CD4-positive, alpha-beta T cell (primary cell): ENCODE measurements at regions not wholly inside any gene's neighbourhood (a gene's known extent, or its start where the extent isn't known, plus 50 kb on each side); places are given as distances from the start of the nearest gene placed in this dataset.

Source experiments
- ATAC-seq: fragments of 200-7000 bp; cut with Tn5 transposase; one replicate; pipeline ENCODE4 v1.10.0; 2022; ENCODE audit warnings: mild to moderate bottlenecking; ENCODE audit not compliant: poor library complexity
- CTCF ChIA-PET: fragments of 350-600 bp; sonication (Branson Sonifier 250); formaldehyde crosslinking; loops from one replicate; lab custom pipeline; 2021; ENCODE audit warnings: antibody characterized with exemption, inconsistent platforms; lab: Charles Lee
- POLR2A ChIA-PET: fragments of 350-600 bp; sonication (Branson Sonifier 250); formaldehyde crosslinking; loops from one replicate; lab custom pipeline; 2021; ENCODE audit warnings: antibody characterized with exemption, inconsistent platforms; lab: Charles Lee
- DNase-seq, 14 experiments: peaks; one replicate each; pipeline ENCODE4 v3.0.0-alpha.2; 2013 to 2020; ENCODE audit warnings: mixed read lengths in 2 of 14
- H3K27ac ChIP-seq, 2 donors: one replicate each; pipeline versions ENCODE4 v1.5.1 to v1.7.0; 2013; ENCODE audit warnings: low read length in 2 of 2, low read depth in 1 of 2, mild to moderate bottlenecking in 1 of 2
- H3K27me3 ChIP-seq, 2 experiments: 1 replicate in 1 of 2; 2 replicates in 1 of 2; pipeline versions ENCODE4 v1.6.1 to v1.7.0; 2013; ENCODE audit warnings: low read length in 2 of 2, control low read depth in 1 of 2, mild to moderate bottlenecking in 1 of 2, moderate library complexity in 1 of 2; ENCODE audit not compliant: insufficient read depth in 2 of 2, control insufficient read depth in 1 of 2
- H3K36me3 ChIP-seq: one replicate; pipeline ENCODE4 v1.6.1; 2013; ENCODE audit warnings: low read length, control low read depth; ENCODE audit not compliant: insufficient read depth
- H3K4me1 ChIP-seq: one replicate; pipeline ENCODE4 v1.6.1; 2013; ENCODE audit warnings: low read length, control low read depth; ENCODE audit not compliant: insufficient read depth
- H3K4me3 ChIP-seq: one replicate; pipeline ENCODE4 v1.5.1; 2013; ENCODE audit warnings: mild to moderate bottlenecking, low read length, moderate library complexity
- H3K9me3 ChIP-seq, 2 experiments: 1 replicate in 1 of 2; 2 replicates in 1 of 2; pipeline versions ENCODE4 v1.6.1 to v1.7.0; 2013; ENCODE audit warnings: low read length in 2 of 2, mild to moderate bottlenecking in 2 of 2, control low read depth in 1 of 2, moderate library complexity in 1 of 2; ENCODE audit not compliant: control insufficient read depth in 1 of 2, insufficient read depth in 1 of 2
- H3K27ac Mint-ChIP-seq: one replicate; pipeline ENCODE4 v1.8.0; 2020; ENCODE audit warnings: mixed read lengths
- H3K27me3 Mint-ChIP-seq: one replicate; pipeline ENCODE4 v1.8.0; 2021; ENCODE audit warnings: mixed read lengths
- H3K36me3 Mint-ChIP-seq: one replicate; pipeline ENCODE4 v1.8.0; 2021; ENCODE audit warnings: low read depth, mixed read lengths
- H3K4me1 Mint-ChIP-seq: one replicate; pipeline ENCODE4 v1.8.0; 2021; ENCODE audit warnings: low read depth, mixed read lengths
- H3K4me3 Mint-ChIP-seq: one replicate; pipeline ENCODE4 v1.8.0; 2020; ENCODE audit warnings: mild to moderate bottlenecking, mixed read lengths
- H3K9me3 Mint-ChIP-seq: one replicate; pipeline ENCODE4 v1.8.0; 2020; ENCODE audit warnings: mixed read lengths
- intact Hi-C, 2 experiments: fragments of 100-400 bp; cut with DNase I in 1 of 2; cut with micrococcal nuclease in 1 of 2; formaldehyde crosslinking; loops; one replicate each; pipeline versions ENCODE4 v1.15.1 to v1.9.0; 2023 to 2025; cut with DNase I, micrococcal nuclease
- TF ChIP-seq, protein P1 (sequence below): fragments of 200-600 bp; IDR thresholded peaks from one replicate; pipeline ENCODE4 v1.8.0; 2022; ENCODE audit warnings: antibody characterized with exemption, mild to moderate bottlenecking

DNA sequence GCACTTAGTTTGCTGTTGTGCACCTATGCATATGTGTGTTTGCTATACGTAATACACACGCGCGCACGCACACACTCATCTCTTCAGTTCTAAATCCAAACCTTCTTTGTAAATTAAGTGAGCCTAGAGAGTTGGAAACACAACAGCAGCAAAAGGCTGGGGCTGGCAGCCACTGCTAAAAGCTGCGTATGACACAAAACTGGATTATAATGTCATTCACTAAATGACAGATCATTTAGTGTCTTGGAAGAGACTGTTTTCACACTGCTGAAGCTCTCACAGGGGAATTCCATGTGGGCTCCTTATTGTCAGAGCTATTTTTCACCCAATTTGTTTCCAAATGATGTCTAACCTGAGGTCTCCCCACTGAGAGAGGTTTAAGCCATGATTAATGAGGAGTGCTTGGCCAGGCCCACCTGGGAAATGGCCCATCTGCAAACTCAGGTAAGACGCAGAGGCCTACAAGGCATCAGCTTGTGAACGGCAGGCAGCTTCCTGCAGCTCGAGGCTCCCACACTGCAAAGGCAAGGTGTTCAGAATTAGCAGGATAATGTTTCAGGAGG is 94.2 kb downstream of the OLIG3 start:
- no peak for ATAC-seq
- Histone ChIP-seq H3K4me1 (peaks cover 6% of the 10 kb centered on the region), H3K27me3 (no peaks in the 10 kb centered on the region), H3K36me3 (no peaks in the 10 kb centered on the region), H3K4me3 (no peak overlapping the region), H3K27ac (no peak overlapping the region), H3K9me3 (no peaks in the 10 kb centered on the region)
- DNase-seq = no peak
- Mint-ChIP-seq H3K4me3 (no peak overlapping the region), H3K36me3 (no peaks in the 10 kb centered on the region), H3K9me3 (peaks cover 2% of the 10 kb centered on the region), H3K27ac (no peak overlapping the region), H3K27me3 (no peaks in the 10 kb centered on the region), H3K4me1 (no peaks in the 10 kb centered on the region)
- ChIA-PET POLR2A (interaction anchor here (1.3 kb wide), 1 partner anchor 10 kb away, joined by 4 read pairs; no protein-coding TSS in a partner anchor), CTCF (interaction anchor here (0.8 kb wide), 1 partner anchor 25 kb away, joined by 3 read pairs; no protein-coding TSS in a partner anchor)
- intact Hi-C loops = no loop called here
- TF ChIP-seq, protein P1, sequence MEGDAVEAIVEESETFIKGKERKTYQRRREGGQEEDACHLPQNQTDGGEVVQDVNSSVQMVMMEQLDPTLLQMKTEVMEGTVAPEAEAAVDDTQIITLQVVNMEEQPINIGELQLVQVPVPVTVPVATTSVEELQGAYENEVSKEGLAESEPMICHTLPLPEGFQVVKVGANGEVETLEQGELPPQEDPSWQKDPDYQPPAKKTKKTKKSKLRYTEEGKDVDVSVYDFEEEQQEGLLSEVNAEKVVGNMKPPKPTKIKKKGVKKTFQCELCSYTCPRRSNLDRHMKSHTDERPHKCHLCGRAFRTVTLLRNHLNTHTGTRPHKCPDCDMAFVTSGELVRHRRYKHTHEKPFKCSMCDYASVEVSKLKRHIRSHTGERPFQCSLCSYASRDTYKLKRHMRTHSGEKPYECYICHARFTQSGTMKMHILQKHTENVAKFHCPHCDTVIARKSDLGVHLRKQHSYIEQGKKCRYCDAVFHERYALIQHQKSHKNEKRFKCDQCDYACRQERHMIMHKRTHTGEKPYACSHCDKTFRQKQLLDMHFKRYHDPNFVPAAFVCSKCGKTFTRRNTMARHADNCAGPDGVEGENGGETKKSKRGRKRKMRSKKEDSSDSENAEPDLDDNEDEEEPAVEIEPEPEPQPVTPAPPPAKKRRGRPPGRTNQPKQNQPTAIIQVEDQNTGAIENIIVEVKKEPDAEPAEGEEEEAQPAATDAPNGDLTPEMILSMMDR = no peak

DNA sequence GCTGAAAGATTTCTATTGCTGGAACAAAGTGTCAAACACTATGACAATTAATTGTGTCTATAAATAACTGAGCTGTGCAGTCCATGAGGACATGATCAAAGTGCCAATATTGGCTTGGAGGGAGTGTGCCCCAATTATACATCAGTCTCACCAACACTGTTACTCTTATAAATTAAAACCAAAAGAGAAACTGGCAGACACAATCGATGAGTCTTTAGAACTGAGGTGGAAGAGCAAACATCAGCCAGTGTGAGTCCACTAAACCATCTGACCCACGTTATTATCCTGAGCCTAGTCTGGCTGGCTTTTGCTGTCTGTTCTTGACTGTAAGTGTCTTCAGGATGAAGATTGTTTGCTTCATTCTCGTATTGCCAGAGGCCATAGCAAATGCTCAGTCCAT is 98.9 kb downstream of the OLIG3 start:
- ChIA-PET CTCF (interaction anchor here (1.2 kb wide), 1 partner anchor 640 kb away, joined by 3 read pairs; no protein-coding TSS in a partner anchor), POLR2A (interaction anchor here (0.7 kb wide), 1 partner anchor 31 kb away, joined by 3 read pairs; no protein-coding TSS in a partner anchor)
- peaks cover 25% of the 10 kb centered on the region for H3K4me1 ChIP-seq
- peaks cover 31% of the 10 kb centered on the region for H3K4me1 Mint-ChIP-seq
- no peak for DNase-seq
- ATAC-seq = no peak
- H3K9me3 Mint-ChIP-seq = peaks cover 2% of the 10 kb centered on the region
- no peaks in the 10 kb centered on the region for H3K9me3 ChIP-seq
- H3K36me3 Mint-ChIP-seq = no peaks in the 10 kb centered on the region
- no peaks in the 10 kb centered on the region for H3K36me3 ChIP-seq
- H3K27ac Mint-ChIP-seq = no peak overlapping the region
- intact Hi-C loops = no loop called here
- H3K27me3 Mint-ChIP-seq = no peaks in the 10 kb centered on the region
- no peak overlapping the region for H3K4me3 ChIP-seq
- no peak overlapping the region for H3K27ac ChIP-seq
- H3K27me3 ChIP-seq = no peaks in the 10 kb centered on the region
- TF ChIP-seq, protein P1 = no peak
- H3K4me3 Mint-ChIP-seq = no peak overlapping the region

- peaks cover 57% of the 10 kb centered on the region for H3K4me1 ChIP-seq
- H3K9me3 Mint-ChIP-seq = peaks cover 2% of the 10 kb centered on the region
- peaks cover 56% of the 10 kb centered on the region for H3K4me1 Mint-ChIP-seq
- peaks cover 0 to 3% of the 10 kb centered on the region in 2 experiments for H3K9me3 ChIP-seq
- peak overlapping the region; percentile 82 for H3K27ac Mint-ChIP-seq
- no peaks in the 10 kb centered on the region for H3K27me3 Mint-ChIP-seq
- peaks cover 3% of the 10 kb centered on the region for H3K36me3 Mint-ChIP-seq
- no peaks in the 10 kb centered on the region for H3K27me3 ChIP-seq
- H3K4me3 ChIP-seq = no peak overlapping the region
- ChIA-PET CTCF (no interaction called here), POLR2A (interaction anchor here (0.9 kb wide), 1 partner anchor 8 kb away, joined by 4 read pairs; no protein-coding TSS in a partner anchor)
- no peaks in the 10 kb centered on the region for H3K36me3 ChIP-seq
- intact Hi-C loops = no loop called here
- no peak for DNase-seq
- TF ChIP-seq, protein P1 = no peak
- ATAC-seq = no peak
- no peak overlapping the region for H3K4me3 Mint-ChIP-seq
- peak overlapping the region in 1 of 2 donors; percentile 75 for H3K27ac ChIP-seq
These were observed 103.0 kb downstream of the OLIG3 start for GRCh38 chr6:137391061-137391814.
